ENCODE measurements at regions not wholly inside any gene's neighbourhood (a gene's known extent, or its start where the extent isn't known, plus 50 kb on each side); places are given as distances from the start of the nearest gene placed in this dataset.
"Not testable (repeated sequence)": the region's sequence is repeated elsewhere in the genome, so short reads cannot be mapped to it uniquely, and the experiment has no call there.

- DNase-seq (ENCODE audit: low read depth), result peak; percentile 5
- H3K4me3 ChIP-seq (ENCODE audit: low read depth, low read length), result no peak overlapping the region
- in situ Hi-C loops (cut with HindIII; ENCODE audit: low sequenced_read_pairs), result no loop called here
- TF ChIP-seq CTCF (IDR thresholded peaks at IDR 0.05; ENCODE audit: low read depth, low read length, missing control alignments), result no peak
These were observed 166.3 kb upstream of the NYAP2 start for GRCh38 chr2:225233234-225233633.

- no peak for DNase-seq (ENCODE audit: low read depth)
- TF ChIP-seq CTCF (IDR thresholded peaks at IDR 0.05; ENCODE audit: low read depth, low read length, missing control alignments), result no peak
- no peak overlapping the region for H3K4me3 ChIP-seq (ENCODE audit: low read depth, low read length)
- in situ Hi-C loops (cut with HindIII; ENCODE audit: low sequenced_read_pairs), result no loop called here
These were observed 167.6 kb upstream of the NYAP2 start for GRCh38 chr2:225231900-225232299.

- in situ Hi-C loops (cut with HindIII; ENCODE audit: low sequenced_read_pairs); H3K4me3 ChIP-seq (ENCODE audit: low read depth, low read length); DNase-seq (ENCODE audit: low read depth): not testable (repeated sequence)
These were observed 170.2 kb upstream of the NYAP2 start for GRCh38 chr2:225229346-225229745.

- no peak overlapping the region for H3K4me3 ChIP-seq (ENCODE audit: low read depth, low read length)
- no peak for TF ChIP-seq CTCF (IDR thresholded peaks at IDR 0.05; ENCODE audit: low read depth, low read length, missing control alignments)
- in situ Hi-C loops (cut with HindIII; ENCODE audit: low sequenced_read_pairs), result no loop called here
- DNase-seq (ENCODE audit: low read depth), result no peak
These were observed 173.1 kb upstream of the NYAP2 start for GRCh38 chr2:225226441-225226840.

- H3K4me3 ChIP-seq (ENCODE audit: low read depth, low read length), result no peak overlapping the region
- in situ Hi-C loops (cut with HindIII; ENCODE audit: low sequenced_read_pairs), result no loop called here
- no peak for DNase-seq (ENCODE audit: low read depth)
- no peak for TF ChIP-seq CTCF (IDR thresholded peaks at IDR 0.05; ENCODE audit: low read depth, low read length, missing control alignments)
These were observed 176.2 kb upstream of the NYAP2 start for GRCh38 chr2:225223301-225223700.

GRCh38 chr2:225207471-225207870 lies 165.2 kb upstream of the DOCK10 start:
- no peak for TF ChIP-seq CTCF (IDR thresholded peaks at IDR 0.05; ENCODE audit: low read depth, low read length, missing control alignments)
- no peak overlapping the region for H3K4me3 ChIP-seq (ENCODE audit: low read depth, low read length)
- in situ Hi-C loops (cut with HindIII; ENCODE audit: low sequenced_read_pairs), result no loop called here
- no peak for DNase-seq (ENCODE audit: low read depth)

GRCh38 chr2:225207043-225207442 lies 164.8 kb upstream of the DOCK10 start:
- in situ Hi-C loops (cut with HindIII; ENCODE audit: low sequenced_read_pairs), result no loop called here
- DNase-seq (ENCODE audit: low read depth), result no peak
- TF ChIP-seq CTCF (IDR thresholded peaks at IDR 0.05; ENCODE audit: low read depth, low read length, missing control alignments), result no peak
- H3K4me3 ChIP-seq (ENCODE audit: low read depth, low read length), result no peak overlapping the region

Data from astrocyte of the cerebellum (primary cell).